GM12801 (cell line): ENCODE measurements at regions not wholly inside any gene's neighbourhood (a gene's known extent, or its start where the extent isn't known, plus 50 kb on each side); places are given as distances from the start of the nearest gene placed in this dataset.

Experiments
- CTCF ChIP-seq: IDR thresholded peaks from one replicate; pipeline ENCODE4 v1.5.1; 2011; ENCODE audit warnings: control low read depth; ENCODE audit not compliant: insufficient read length; ENCODE audit errors: extremely low read depth

- TF ChIP-seq CTCF = no peak
Measured at GRCh38 chr15:70361891-70362290, 264.2 kb upstream of the TLE3 start.

- no peak for TF ChIP-seq CTCF
Measured at GRCh38 chr15:70361106-70361505, 263.4 kb upstream of the TLE3 start.

GRCh38 chr15:70358871-70359647 is 261.3 kb upstream of the TLE3 start:
- TF ChIP-seq CTCF = no peak

GRCh38 chr15:70358011-70358819 is 260.5 kb upstream of the TLE3 start:
- TF ChIP-seq CTCF = no peak

- no peak for TF ChIP-seq CTCF
Measured at GRCh38 chr15:70357453-70357852, 259.7 kb upstream of the TLE3 start.

- TF ChIP-seq CTCF = no peak
Measured at GRCh38 chr15:70356919-70357318, 259.2 kb upstream of the TLE3 start.

GRCh38 chr15:70356062-70356860 is 258.5 kb upstream of the TLE3 start:
- no peak for TF ChIP-seq CTCF
